ENCODE measurements at regions not wholly inside any gene's neighbourhood (a gene's known extent, or its start where the extent isn't known, plus 50 kb on each side); places are given as distances from the start of the nearest gene placed in this dataset.
"Not testable (repeated sequence)": the region's sequence is repeated elsewhere in the genome, so short reads cannot be mapped to it uniquely, and the experiment has no call there.

DNA sequence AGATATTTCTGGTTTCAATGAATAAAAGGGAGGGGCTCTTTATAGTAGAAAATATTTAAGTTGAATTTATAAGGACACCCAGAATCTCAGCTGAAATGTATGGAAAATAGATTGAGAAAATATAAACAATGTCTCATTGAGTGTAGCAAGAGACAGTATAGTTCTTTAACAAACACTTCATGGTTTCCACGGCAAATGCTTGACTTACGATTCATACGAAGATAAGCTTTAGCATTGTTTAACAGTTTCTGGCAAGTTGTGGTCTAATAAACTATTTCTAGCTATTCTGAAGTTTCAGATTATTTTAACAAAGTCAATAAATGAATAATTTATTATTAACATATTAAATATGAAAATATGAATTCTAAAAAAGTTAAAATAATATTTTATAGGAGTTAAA is 1419.4 kb downstream of the KCNT2 start:
- Histone ChIP-seq H3K36me3 (no peaks in the 10 kb centered on the region), H3K27ac (no peak overlapping the region), H3K9me3 (no peaks in the 10 kb centered on the region), H3K27me3 (no peaks in the 10 kb centered on the region), H3K4me3 (no peak overlapping the region), H3K4me1 (no peaks in the 10 kb centered on the region)
- TF ChIP-seq, protein P1, sequence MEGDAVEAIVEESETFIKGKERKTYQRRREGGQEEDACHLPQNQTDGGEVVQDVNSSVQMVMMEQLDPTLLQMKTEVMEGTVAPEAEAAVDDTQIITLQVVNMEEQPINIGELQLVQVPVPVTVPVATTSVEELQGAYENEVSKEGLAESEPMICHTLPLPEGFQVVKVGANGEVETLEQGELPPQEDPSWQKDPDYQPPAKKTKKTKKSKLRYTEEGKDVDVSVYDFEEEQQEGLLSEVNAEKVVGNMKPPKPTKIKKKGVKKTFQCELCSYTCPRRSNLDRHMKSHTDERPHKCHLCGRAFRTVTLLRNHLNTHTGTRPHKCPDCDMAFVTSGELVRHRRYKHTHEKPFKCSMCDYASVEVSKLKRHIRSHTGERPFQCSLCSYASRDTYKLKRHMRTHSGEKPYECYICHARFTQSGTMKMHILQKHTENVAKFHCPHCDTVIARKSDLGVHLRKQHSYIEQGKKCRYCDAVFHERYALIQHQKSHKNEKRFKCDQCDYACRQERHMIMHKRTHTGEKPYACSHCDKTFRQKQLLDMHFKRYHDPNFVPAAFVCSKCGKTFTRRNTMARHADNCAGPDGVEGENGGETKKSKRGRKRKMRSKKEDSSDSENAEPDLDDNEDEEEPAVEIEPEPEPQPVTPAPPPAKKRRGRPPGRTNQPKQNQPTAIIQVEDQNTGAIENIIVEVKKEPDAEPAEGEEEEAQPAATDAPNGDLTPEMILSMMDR (IDR thresholded peaks at IDR 0.05) = no peak
- DNase-seq = no peak
- intact Hi-C loops (cut with DNase I; ENCODE audit: low total_unique reads) = no loop called here

DNA sequence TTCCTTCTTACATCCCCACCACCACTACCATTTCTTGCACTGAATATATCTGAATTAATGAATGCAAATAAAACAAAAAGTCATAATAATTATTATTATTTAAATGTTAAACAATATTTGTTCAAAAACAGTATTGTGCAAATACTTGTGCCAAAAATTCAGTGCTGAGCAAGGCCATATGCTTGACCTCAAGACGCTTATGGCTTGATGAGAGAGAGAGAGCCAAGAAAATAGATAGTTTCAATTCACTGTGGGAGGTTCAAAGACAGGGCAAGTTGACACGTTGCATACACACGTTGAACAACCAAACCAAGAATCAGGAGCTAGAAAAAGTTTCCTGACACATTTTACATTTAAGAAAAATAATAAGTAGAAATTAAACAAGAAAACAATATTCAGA is 1421.7 kb downstream of the KCNT2 start:
- TF ChIP-seq, protein P1 (IDR thresholded peaks at IDR 0.05) = no peak
- H3K4me3 ChIP-seq = no peak overlapping the region
- intact Hi-C loops (cut with DNase I; ENCODE audit: low total_unique reads) = no loop called here
- no peak for DNase-seq
- H3K9me3 ChIP-seq = no peaks in the 10 kb centered on the region
- H3K4me1 ChIP-seq = no peaks in the 10 kb centered on the region
- no peak overlapping the region for H3K27ac ChIP-seq
- no peaks in the 10 kb centered on the region for H3K27me3 ChIP-seq
- H3K36me3 ChIP-seq = no peaks in the 10 kb centered on the region

DNA sequence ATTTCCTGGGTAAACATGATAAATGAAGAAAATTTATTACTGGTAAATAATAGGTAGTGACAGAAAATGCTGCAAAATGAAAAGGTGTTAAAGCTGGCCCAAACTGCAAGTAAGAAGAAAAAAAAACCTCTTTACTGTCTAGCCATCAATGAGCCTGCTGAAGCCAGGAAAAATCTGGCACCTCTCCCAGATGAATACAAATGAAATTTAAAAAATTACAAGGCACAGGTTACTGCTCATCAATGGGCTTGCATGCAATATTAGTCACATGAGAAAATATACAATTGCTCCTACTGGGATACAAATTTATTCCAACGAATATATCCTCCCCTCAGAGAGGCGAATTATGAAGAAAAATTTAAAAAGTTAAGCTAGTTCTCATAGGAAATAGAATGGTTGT is 1422.5 kb downstream of the KCNT2 start:
- TF ChIP-seq, protein P1 (IDR thresholded peaks at IDR 0.05) = no peak
- Histone ChIP-seq H3K4me1 (no peaks in the 10 kb centered on the region), H3K27me3 (no peaks in the 10 kb centered on the region), H3K36me3 (no peaks in the 10 kb centered on the region), H3K9me3 (no peaks in the 10 kb centered on the region), H3K27ac (no peak overlapping the region), H3K4me3 (no peak overlapping the region)
- intact Hi-C loops (cut with DNase I; ENCODE audit: low total_unique reads) = no loop called here
- no peak for DNase-seq

DNA sequence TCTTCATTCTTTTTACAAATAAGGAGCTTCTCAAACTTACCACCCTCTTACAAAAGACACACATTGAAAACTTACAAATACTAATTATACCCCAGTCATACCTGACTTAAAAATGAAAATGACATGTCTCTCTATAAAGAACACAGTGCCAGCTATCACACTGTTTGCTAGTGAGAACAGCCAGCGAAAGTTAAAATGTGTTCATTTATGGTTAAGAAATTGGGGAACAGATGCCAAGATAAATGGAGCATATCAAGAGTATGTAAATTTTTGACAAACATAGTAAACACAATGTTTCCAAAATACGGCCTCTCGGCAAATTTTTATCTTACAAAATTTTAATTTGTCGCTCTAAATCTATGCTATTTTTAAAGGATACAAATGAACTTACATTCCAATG is 1422.9 kb downstream of the KCNT2 start:
- TF ChIP-seq, protein P1 (IDR thresholded peaks at IDR 0.05) = no peak
- no peak for DNase-seq

DNA sequence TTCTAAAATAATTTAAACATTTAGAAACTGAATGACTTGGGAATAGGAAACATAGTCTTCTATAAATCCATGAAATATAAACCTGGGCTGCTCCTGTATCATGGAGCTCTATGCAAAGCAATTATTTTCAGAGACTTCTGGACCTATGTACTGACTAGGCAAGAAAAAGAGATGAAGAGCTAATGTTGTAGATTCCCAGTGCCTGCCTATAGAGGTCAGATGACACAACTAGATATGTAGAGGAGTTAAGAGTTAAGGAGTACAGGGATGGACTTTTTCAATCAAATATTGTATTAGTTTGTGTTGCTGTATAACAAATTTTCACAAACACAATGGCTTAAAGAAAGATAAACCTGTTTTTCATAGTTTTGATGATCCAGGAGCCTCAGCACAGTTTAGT is 1434.5 kb downstream of the KCNT2 start:
- intact Hi-C loops (cut with DNase I; ENCODE audit: low total_unique reads) = no loop called here
- Histone ChIP-seq H3K27me3 (no peaks in the 10 kb centered on the region), H3K4me3 (no peak overlapping the region), H3K9me3 (no peaks in the 10 kb centered on the region), H3K27ac (no peak overlapping the region), H3K4me1 (no peaks in the 10 kb centered on the region), H3K36me3 (no peaks in the 10 kb centered on the region)
- TF ChIP-seq, protein P1 (IDR thresholded peaks at IDR 0.05) = no peak
- no peak for DNase-seq

More for the DNA sequence above, 1422.9 kb downstream of the KCNT2 start:
- Histone ChIP-seq H3K4me1 (no peaks in the 10 kb centered on the region), H3K27ac (no peak overlapping the region), H3K36me3 (no peaks in the 10 kb centered on the region), H3K9me3 (no peaks in the 10 kb centered on the region), H3K4me3 (no peak overlapping the region), H3K27me3 (no peaks in the 10 kb centered on the region)
- intact Hi-C loops (cut with DNase I; ENCODE audit: low total_unique reads) = no loop called here

DNA sequence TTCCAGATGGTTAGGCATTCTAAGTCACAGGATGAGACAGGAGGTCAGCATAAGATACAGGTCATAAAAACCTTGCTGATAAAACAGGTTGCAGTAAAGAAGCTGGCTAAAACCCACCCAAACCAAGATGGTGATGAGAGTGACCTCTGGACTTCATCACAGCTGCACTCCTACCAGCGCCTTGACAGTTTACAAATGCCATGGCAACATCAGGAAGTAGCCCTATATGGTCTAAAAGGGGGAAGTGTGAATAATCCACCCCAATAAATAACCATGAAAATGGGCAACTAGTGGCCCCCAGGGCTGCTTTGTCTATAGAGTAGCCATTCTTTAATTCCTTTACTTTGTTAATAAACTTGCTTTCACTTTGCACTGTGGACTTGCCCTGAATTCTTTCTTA is 1448.4 kb downstream of the KCNT2 start:
- H3K4me1 ChIP-seq; H3K27ac ChIP-seq; H3K27me3 ChIP-seq; H3K4me3 ChIP-seq; DNase-seq; H3K36me3 ChIP-seq; intact Hi-C loops (cut with DNase I; ENCODE audit: low total_unique reads); H3K9me3 ChIP-seq: not testable (repeated sequence)

All from tibial artery (tissue), 4 donors.